HG02678 (cell line): ENCODE measurements at regions not wholly inside any gene's neighbourhood (a gene's known extent, or its start where the extent isn't known, plus 50 kb on each side); places are given as distances from the start of the nearest gene placed in this dataset.

ENCODE experiments used
- ATAC-seq: cut with Tn5 transposase; IDR thresholded peaks from one replicate; pipeline ENCODE4 v1.9.1; 2021; ENCODE audit warnings: mild to moderate bottlenecking, moderate library complexity; ENCODE audit not compliant: unreplicated experiment

- no peak for ATAC-seq
Observed at GRCh38 chr20:52738081-52738480, 234.1 kb upstream of the TSHZ2 start.

GRCh38 chr20:52736507-52736906 lies 235.7 kb upstream of the TSHZ2 start:
- no peak for ATAC-seq

- no peak for ATAC-seq
Observed at GRCh38 chr20:52731093-52731492, 241.1 kb upstream of the TSHZ2 start.

- no peak for ATAC-seq
Observed at GRCh38 chr20:52727740-52728456, 244.3 kb upstream of the TSHZ2 start.

- no peak for ATAC-seq
Observed at GRCh38 chr20:52724541-52724940, 247.6 kb upstream of the TSHZ2 start.

- no peak for ATAC-seq
Observed at GRCh38 chr20:52722926-52723688, 249.1 kb upstream of the TSHZ2 start.

GRCh38 chr20:52708137-52708536 lies 264.0 kb upstream of the TSHZ2 start:
- ATAC-seq: no peak

GRCh38 chr20:52704553-52704952 lies 267.6 kb upstream of the TSHZ2 start:
- ATAC-seq: no peak

- no peak for ATAC-seq
Observed at GRCh38 chr20:52688345-52688744, 283.8 kb upstream of the TSHZ2 start.

GRCh38 chr20:52684905-52685304 lies 287.3 kb upstream of the TSHZ2 start:
- ATAC-seq: no peak

- ATAC-seq: no peak
Observed at GRCh38 chr20:52684176-52684575, 288.0 kb upstream of the TSHZ2 start.

GRCh38 chr20:52683761-52684160 lies 288.4 kb upstream of the TSHZ2 start:
- ATAC-seq: no peak

- ATAC-seq: no peak
Observed at GRCh38 chr20:52682237-52682636, 289.9 kb upstream of the TSHZ2 start.

GRCh38 chr20:52681288-52681687 lies 290.9 kb upstream of the TSHZ2 start:
- no peak for ATAC-seq

GRCh38 chr20:52677216-52677615 lies 294.9 kb upstream of the TSHZ2 start:
- no peak for ATAC-seq

- no peak for ATAC-seq
Observed at GRCh38 chr20:52676283-52676995, 295.7 kb upstream of the TSHZ2 start.

- no peak for ATAC-seq
Observed at GRCh38 chr20:52675375-52675774, 296.8 kb upstream of the TSHZ2 start.

- no peak for ATAC-seq
Observed at GRCh38 chr20:52668626-52669025, 303.5 kb upstream of the TSHZ2 start.

- ATAC-seq: no peak
Observed at GRCh38 chr20:52667358-52667757, 304.8 kb upstream of the TSHZ2 start.

- no peak for ATAC-seq
Observed at GRCh38 chr20:52665441-52665840, 306.7 kb upstream of the TSHZ2 start.

GRCh38 chr20:52655395-52655794 lies 316.8 kb upstream of the TSHZ2 start:
- ATAC-seq: no peak

- ATAC-seq: no peak
Observed at GRCh38 chr20:52654567-52654966, 317.6 kb upstream of the TSHZ2 start.
